Peyer's patch (tissue), 4 donors: ENCODE measurements at regions not wholly inside any gene's neighbourhood (a gene's known extent, or its start where the extent isn't known, plus 50 kb on each side); places are given as distances from the start of the nearest gene placed in this dataset.

Source experiments
- CTCF ChIP-seq, 6 experiments: fragments of 450-650 bp in 4 of 6; fragments of 200-600 bp in 2 of 6; sonication (generic) in 1 of 6; IDR thresholded peaks; one replicate each; pipeline ENCODE4 v1.5.1; 2017 to 2019; ENCODE audit warnings: antibody characterized with exemption in 6 of 6, mild to moderate bottlenecking in 3 of 6, moderate library complexity in 1 of 6
- POLR2A ChIP-seq, 2 donors: fragments of 450-650 bp; IDR thresholded peaks; one replicate each; pipeline ENCODE4 v1.5.1; 2017; ENCODE audit warnings: antibody characterized with exemption in 2 of 2, mild to moderate bottlenecking in 2 of 2, moderate library complexity in 2 of 2

GRCh38 chr11:134745456-134745855 is 333.4 kb upstream of the B3GAT1 start:
- TF ChIP-seq CTCF (IDR thresholded peaks at IDR 0.05) (no peak), POLR2A (IDR thresholded peaks at IDR 0.05) (no peak)
